Ascending aorta (tissue), 2 donors: ENCODE measurements at regions not wholly inside any gene's neighbourhood (a gene's known extent, or its start where the extent isn't known, plus 50 kb on each side); places are given as distances from the start of the nearest gene placed in this dataset.
"Not testable (repeated sequence)": the region's sequence is repeated elsewhere in the genome, so short reads cannot be mapped to it uniquely, and the experiment has no call there.

Source experiments
- DNase-seq, 2 donors: peaks; one replicate each; pipeline ENCODE4 v3.0.0-alpha.2; 2019; ENCODE audit warnings: low spot score in 2 of 2
- H3K27ac ChIP-seq, 2 donors: fragments of 200-600 bp; sonication (generic); one replicate each; pipeline ENCODE4 v1.5.1; 2016 to 2017; ENCODE audit warnings: mild to moderate bottlenecking in 1 of 2
- H3K27me3 ChIP-seq: fragments of 200-600 bp; sonication (generic); one replicate; pipeline ENCODE4 v1.5.1; 2017
- H3K36me3 ChIP-seq, 2 donors: fragments of 200-600 bp; sonication (generic); one replicate each; pipeline ENCODE4 v1.5.1; 2016
- H3K4me1 ChIP-seq, 2 donors: fragments of 200-600 bp; sonication (generic); one replicate each; pipeline ENCODE4 v1.5.1; 2016 to 2017; ENCODE audit warnings: mild to moderate bottlenecking in 1 of 2
- H3K4me3 ChIP-seq, 2 donors: fragments of 200-600 bp; sonication (generic); one replicate each; pipeline ENCODE4 v1.5.1; 2016 to 2017; ENCODE audit warnings: mild to moderate bottlenecking in 1 of 2
- H3K9me3 ChIP-seq, 2 donors: fragments of 200-600 bp; sonication (generic); one replicate each; pipeline ENCODE4 v1.5.1; 2016
- CTCF ChIP-seq, 3 experiments: fragments of 200-600 bp in 2 of 3; fragments of 450-650 bp in 1 of 3; sonication (generic) in 2 of 3; IDR thresholded peaks; one replicate each; pipeline ENCODE4 v1.5.1; 2016 to 2019; ENCODE audit warnings: antibody characterized with exemption in 3 of 3, mild to moderate bottlenecking in 1 of 3, moderate library complexity in 1 of 3
- intact Hi-C: fragments of 100-400 bp; cut with DNase I; formaldehyde crosslinking; loops from one replicate; pipeline ENCODE4 v1.15.1; 2023

- Histone ChIP-seq H3K9me3 (no peaks in the 10 kb centered on the region), H3K27me3 (no peaks in the 10 kb centered on the region), H3K36me3 (no peaks in the 10 kb centered on the region), H3K4me3 (no peak overlapping the region), H3K4me1 (no peaks in the 10 kb centered on the region), H3K27ac (no peak overlapping the region)
- intact Hi-C loops, result no loop called here
- TF ChIP-seq CTCF (IDR thresholded peaks at IDR 0.05), result no peak
- no peak for DNase-seq
Measured at GRCh38 chr6:938916-939315, 246.0 kb upstream of the EXOC2 start.

- H3K4me3 ChIP-seq, result no peak overlapping the region
- no peaks in the 10 kb centered on the region for H3K27me3 ChIP-seq
- no peaks in the 10 kb centered on the region for H3K36me3 ChIP-seq
- no peaks in the 10 kb centered on the region for H3K9me3 ChIP-seq
- no peak for DNase-seq
- no peaks in the 10 kb centered on the region for H3K4me1 ChIP-seq
- no peak for TF ChIP-seq CTCF (IDR thresholded peaks at IDR 0.05)
- H3K27ac ChIP-seq, result no peak overlapping the region
- intact Hi-C loops, result no loop called here
Measured at GRCh38 chr6:938271-938905, 245.4 kb upstream of the EXOC2 start.

- H3K27me3 ChIP-seq, result no peaks in the 10 kb centered on the region
- no peaks in the 10 kb centered on the region for H3K36me3 ChIP-seq
- no peaks in the 10 kb centered on the region for H3K9me3 ChIP-seq
- no peak for DNase-seq
- no peaks in the 10 kb centered on the region for H3K4me1 ChIP-seq
- no peak overlapping the region for H3K4me3 ChIP-seq
- H3K27ac ChIP-seq, result no peak overlapping the region
- TF ChIP-seq CTCF (IDR thresholded peaks at IDR 0.05), result no peak
- intact Hi-C loops, result no loop called here
Measured at GRCh38 chr6:935582-935981, 242.6 kb upstream of the EXOC2 start.

DNA sequence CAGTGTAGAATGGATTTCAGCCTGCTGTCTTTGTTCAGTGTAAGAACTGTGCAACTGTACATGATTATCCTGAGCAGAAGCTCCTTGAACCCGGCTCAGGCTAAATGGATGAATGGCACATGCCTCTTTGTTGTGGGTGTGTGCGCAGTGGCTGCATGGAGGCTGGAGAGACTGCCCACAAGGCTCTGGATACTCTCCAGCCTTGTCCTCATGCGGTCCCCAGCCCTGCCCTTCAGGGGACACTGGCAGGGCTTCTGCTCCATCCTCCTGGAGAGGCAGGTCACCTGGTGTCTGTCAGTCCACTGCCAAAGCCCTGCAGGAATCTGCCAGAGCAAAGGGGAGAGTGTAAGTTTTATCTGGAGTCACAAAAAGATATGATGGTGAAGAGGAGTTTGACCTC is 241.7 kb upstream of the EXOC2 start:
- Histone ChIP-seq H3K36me3 (no peaks in the 10 kb centered on the region), H3K4me1 (no peaks in the 10 kb centered on the region), H3K27me3 (no peaks in the 10 kb centered on the region), H3K4me3 (no peak overlapping the region), H3K9me3 (no peaks in the 10 kb centered on the region), H3K27ac (no peak overlapping the region)
- DNase-seq, result no peak
- intact Hi-C loops, result no loop called here
- no peak for TF ChIP-seq CTCF (IDR thresholded peaks at IDR 0.05)

DNA sequence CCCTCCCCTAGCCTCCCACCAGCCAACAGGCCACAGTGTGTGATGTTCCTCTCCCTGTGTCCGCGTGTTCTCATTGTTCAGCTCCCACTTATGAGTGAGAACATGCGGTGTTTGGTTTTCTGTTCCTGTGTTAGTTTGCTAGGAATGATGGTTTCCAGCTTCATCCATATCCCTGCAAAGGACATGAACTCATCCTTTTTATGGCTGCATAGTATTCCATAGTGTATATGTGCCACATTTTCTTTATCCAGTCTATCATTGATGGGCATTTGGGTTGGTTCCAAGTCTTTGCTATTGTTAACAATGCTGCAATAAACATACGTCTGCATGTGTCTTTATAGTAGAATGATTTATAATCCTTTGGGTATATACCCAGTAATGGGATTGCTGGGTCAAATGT is 239.0 kb upstream of the EXOC2 start:
- H3K36me3 ChIP-seq, DNase-seq, H3K4me1 ChIP-seq, H3K4me3 ChIP-seq, H3K27ac ChIP-seq, H3K9me3 ChIP-seq, H3K27me3 ChIP-seq, intact Hi-C loops: not testable (repeated sequence)

DNA sequence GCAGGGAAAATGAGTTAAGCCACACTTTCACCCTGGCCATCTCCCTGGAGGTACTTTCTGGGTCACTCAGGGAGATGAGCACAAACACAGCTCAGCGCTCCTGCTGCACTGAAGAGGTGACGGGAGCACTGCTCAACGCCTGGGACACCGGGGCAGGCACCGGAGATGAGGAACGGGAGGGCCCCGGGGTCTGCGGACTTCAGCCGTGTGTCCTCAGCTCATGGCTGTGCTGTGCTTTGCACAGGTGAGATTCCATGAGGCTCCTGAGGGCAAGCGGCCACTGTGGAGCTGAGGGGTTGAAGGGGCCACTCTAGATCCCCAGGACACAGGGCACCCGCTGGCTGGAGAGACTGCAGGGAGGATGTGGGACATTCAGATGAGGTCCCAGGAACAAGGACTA is 234.2 kb upstream of the EXOC2 start:
- no peak for DNase-seq
- intact Hi-C loops, result no loop called here
- H3K27me3 ChIP-seq, result no peaks in the 10 kb centered on the region
- no peaks in the 10 kb centered on the region for H3K9me3 ChIP-seq
- TF ChIP-seq CTCF (IDR thresholded peaks at IDR 0.05), result no peak
- no peak overlapping the region for H3K4me3 ChIP-seq
- H3K27ac ChIP-seq, result no peak overlapping the region
- no peaks in the 10 kb centered on the region for H3K4me1 ChIP-seq
- no peaks in the 10 kb centered on the region for H3K36me3 ChIP-seq
